Right lobe of liver (tissue), 4 donors: ENCODE measurements at regions not wholly inside any gene's neighbourhood (a gene's known extent, or its start where the extent isn't known, plus 50 kb on each side); places are given as distances from the start of the nearest gene placed in this dataset.
"Not testable (repeated sequence)": the region's sequence is repeated elsewhere in the genome, so short reads cannot be mapped to it uniquely, and the experiment has no call there.

Experiments
- CTCF ChIP-seq, 4 donors: fragments of 200-600 bp in 3 of 4; fragments of 450-650 bp in 1 of 4; IDR thresholded peaks; one replicate each; pipeline versions ENCODE4 v1.5.1 to v1.8.0; 2016 to 2022; ENCODE audit warnings: antibody characterized with exemption in 4 of 4, mild to moderate bottlenecking in 2 of 4
- POLR2A ChIP-seq: fragments of 450-650 bp; IDR thresholded peaks from one replicate; pipeline ENCODE4 v1.6.1; 2017; ENCODE audit warnings: antibody characterized with exemption, mild to moderate bottlenecking
- donor health status: DM: no; HTN: no; CAD: no.
- donor health status: DM: no; HTN: no; CAD: no.
- donor health status: DM: no; HTN: yes; CAD: no.

- TF ChIP-seq POLR2A; CTCF (IDR thresholded peaks at IDR 0.05): not testable (repeated sequence)
Observed at GRCh38 chr1:121558034-121558433, 373.3 kb downstream of the SRGAP2C start.
